AG20443 (cell line): ENCODE measurements at regions not wholly inside any gene's neighbourhood (a gene's known extent, or its start where the extent isn't known, plus 50 kb on each side); places are given as distances from the start of the nearest gene placed in this dataset.
"Not testable (repeated sequence)": the region's sequence is repeated elsewhere in the genome, so short reads cannot be mapped to it uniquely, and the experiment has no call there.

Source experiments
- DNase-seq: peaks from one replicate; pipeline ENCODE4 v3.0.0; 2012; ENCODE audit warnings: low spot score, mixed read lengths

DNA sequence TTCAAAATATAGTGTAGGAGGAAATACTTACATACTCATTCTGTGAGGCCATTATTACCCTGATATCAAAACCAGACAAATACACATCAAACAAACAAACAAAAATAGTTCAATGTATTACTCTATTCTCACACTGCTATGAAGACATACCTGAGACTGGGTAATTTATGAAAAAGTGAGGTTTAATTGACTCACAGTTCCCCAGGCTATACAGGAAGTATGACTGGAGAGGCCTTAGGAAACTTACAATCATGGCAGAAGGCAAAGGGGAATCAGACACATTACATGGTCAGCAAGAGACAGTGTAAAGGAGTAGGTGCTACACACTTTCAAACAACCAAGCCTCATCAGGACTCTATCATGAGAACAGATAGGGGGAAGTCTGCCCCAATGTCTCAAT lies 1023.2 kb downstream of the TMTC2 start:
- no peak for DNase-seq

DNA sequence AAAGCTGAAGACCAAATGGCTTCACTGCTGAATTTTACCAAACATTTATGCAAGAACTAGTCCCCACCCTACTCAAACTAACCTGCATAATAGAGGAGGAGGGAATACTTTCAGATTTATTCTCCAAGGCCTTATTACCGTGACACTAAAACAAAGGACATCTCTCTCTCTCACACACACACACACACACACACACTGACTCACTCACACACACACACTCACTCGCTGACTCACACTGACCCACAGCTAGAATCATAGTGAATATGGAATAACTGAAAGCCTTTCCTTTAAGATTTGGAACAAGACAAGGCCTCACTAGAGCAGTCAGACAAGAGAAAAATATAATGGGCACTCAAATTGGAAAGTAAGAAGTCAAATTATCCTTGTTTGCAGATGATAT lies 1014.1 kb downstream of the TMTC2 start:
- DNase-seq, result no peak

DNA sequence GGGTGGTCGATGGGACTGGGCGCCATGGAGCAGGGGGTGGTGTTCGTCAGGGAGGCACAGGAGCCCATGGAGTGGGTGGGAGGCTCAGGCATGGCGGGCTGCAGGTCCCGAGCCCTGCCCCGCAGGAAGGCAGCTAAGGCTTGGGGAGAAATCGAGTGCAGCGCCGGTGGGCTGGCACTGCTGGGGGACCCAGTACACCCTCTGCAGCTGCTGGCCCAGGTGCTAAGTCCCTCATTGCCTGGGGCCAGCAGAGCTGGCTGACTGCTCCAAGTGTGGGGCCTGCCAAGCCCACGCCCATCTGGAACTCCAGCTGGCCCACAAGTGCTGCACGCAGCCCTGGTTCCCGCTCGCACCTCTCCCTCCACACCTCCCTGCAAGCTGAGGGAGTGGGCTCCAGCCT lies 1009.6 kb downstream of the TMTC2 start:
- DNase-seq, result not testable (repeated sequence)

DNA sequence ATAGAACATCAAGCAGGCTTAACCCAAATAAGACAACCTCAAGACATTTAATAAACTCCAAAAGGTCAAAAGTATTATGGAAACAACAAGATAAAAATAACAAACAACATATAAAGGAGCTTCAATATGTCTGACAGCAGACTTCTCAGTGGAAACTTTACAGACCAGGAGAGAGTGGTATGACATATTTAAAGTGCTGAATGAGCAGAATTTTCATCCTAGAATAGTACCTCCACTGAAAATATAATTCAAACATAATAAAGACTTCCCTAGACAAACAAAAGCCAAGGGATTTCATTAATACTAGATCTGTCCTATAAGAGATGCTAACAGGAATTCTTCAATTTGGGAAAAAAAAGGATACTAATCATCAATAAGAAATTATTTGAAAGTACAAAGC lies 1005.0 kb downstream of the TMTC2 start:
- no peak for DNase-seq

DNA sequence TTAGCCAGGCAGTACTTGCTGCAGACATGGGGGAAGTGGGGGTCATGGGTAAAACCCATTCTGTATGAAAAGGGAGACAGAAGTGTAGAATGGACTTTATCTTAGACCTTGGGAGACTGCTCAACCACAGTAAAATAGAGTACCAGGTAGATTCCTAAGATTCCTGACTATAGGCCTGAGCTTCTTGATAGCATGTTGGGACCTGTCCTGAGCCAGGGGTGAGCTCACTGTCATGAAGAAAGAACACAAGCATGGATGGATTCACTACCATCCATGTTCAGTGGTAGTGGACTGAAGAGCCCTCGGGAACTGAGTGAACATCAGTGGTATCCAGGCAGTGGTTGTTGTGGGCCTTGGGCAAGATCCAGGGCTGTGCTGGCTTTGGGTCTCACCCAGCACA lies 1003.8 kb downstream of the TMTC2 start:
- DNase-seq, result no peak

DNA sequence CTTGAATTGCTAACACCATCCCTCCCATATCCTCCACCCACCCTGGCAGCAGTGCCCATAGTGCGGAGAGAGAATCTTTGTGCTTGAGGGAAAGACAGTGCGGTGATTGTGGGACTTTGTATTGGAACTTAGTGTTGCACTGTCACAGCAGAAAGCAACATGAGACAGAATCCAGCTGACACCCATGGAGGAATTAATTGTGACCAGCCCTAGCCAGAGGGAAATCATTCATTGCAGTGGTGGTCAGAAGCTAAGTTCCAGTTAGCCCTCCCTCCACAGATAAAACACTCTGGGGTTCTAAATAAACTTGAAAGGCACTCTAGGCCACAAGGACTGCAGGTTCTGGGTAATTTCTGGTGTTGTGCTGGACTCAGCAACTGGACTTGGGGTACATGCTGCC lies 1002.6 kb downstream of the TMTC2 start:
- DNase-seq, result no peak

DNA sequence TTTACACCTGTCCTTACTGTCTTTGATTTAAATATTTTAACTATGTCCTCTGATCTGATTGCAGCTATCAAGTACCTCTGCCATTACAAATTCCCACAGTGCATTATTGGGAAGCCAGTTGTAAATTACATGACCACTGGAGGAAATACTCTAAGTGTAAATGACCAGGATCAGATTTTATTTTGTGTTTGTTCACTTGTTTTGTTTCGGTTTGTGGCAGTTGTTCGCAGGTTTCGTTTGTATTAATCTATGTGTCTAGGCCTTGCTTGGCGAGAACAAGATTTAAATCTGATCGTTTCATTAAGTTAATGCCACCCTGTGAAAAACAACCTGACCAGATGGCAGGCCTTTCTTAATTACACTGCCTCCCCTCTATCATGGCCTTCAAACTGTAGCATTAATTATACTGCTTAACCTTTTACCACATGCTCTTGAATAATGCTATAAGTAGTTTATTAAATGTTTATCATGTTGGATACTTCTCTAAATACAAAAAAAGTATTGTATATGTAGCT lies 990.1 kb downstream of the TMTC2 start:
- no peak for DNase-seq

DNA sequence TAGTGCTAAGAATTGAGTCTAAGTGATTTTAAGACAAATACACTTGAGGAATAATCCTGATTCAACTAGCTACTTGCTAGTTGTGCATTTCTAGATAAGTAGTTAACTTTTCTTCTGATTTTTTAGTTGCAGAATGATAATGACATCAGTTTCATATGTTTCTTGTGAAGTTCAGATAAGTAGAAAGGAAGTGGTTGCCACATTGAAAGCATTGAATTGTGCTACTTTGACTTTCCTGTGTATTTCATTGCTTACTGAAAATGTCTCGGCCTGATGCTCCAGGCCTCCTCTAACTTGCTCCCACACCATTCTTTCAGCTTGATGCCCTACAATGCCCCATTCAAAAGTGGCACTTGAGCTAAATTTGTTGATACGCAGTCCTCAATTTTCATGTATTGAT lies 980.0 kb downstream of the TMTC2 start:
- DNase-seq, result no peak

DNA sequence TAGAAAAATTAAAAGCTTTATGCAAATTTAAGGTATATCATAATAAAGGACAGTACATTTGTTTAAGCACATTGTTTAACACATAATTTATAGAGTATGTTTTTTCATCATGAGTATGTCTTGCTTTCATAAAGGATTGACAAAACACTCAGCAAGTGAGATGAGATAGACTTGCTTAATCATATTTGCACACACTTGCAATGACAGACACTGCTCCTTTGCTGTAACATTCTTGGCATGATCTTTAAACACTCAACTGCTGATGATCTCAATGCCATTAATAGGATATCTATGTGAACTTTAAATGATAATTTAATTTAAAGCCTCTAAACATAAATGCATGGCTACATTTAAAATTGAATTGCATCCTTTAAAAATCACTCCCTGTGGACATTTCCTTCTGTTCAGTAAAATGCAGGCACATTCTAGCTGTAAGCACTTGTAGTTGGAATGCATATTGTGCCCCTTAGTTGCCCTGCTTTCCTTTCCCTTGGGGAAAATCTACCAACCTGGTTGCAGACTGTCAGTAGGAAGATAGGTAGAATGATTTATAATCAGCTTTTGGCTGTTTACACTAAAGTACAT lies 979.0 kb downstream of the TMTC2 start:
- DNase-seq, result no peak

DNA sequence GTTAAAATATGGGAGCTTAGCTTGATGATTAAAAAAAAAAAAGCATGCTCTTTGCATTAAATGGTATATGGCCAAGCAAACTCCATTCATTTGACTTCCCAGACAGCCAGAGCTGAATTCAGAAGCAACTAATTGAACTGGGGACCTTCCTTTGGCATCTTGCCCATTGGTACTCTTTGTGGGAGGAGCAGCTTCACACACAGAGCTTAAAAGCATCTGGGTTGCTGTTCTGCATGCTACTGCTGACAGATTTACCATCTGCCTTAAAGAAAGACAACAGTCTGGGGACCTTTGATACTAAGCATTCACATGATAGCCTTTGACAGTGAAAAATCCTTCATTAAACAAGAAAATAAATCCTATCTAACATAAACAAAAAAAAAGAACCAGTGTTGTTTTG lies 977.9 kb downstream of the TMTC2 start:
- DNase-seq, result no peak

DNA sequence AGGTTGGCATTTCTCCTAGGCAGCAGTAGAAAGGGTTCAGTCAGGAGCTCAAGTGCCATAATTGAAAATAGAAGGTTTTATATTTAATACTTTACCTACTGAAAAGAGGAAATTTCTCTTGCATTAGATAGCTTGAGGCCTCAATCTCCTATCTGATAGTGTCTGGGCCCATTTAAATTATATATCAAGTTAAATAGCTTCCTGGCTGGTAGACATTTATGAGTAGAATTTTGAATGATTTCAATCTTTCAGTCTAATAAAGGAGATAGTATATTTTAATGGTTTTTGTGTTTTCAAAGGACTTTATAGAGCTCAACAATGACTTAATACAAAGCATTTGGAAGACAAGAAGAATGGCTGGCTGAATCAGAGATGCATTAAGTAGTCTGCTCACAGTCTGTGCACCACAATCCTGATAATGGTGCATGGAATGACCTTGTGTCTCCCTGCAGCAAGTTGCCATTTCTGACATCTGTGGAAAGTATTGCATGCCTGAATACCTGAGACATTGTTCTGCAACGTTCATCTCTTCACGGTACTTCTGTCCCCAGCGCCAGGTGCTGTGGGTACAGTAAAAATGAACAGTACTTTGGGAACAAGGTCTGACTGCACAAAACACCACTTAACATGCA lies 974.1 kb downstream of the TMTC2 start:
- DNase-seq, result no peak

DNA sequence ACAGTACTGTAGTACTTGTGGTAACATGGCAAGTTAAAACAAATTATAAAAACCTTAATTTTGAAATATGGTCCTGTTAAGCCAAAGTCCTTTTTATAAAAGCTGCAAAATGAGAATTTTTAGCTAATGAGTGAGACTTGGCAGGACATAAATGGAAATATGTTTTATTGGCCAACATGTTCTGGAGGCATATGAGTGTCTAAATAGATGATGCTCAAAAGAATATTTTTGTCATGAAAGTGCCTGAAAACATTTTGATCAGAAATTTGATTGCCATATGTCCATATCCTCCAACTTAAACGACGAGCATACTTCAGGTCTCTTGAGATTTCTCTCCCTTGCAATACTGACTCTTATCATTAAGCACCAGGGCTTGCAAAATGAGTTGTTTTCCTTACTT lies 972.6 kb downstream of the TMTC2 start:
- DNase-seq, result no peak

DNA sequence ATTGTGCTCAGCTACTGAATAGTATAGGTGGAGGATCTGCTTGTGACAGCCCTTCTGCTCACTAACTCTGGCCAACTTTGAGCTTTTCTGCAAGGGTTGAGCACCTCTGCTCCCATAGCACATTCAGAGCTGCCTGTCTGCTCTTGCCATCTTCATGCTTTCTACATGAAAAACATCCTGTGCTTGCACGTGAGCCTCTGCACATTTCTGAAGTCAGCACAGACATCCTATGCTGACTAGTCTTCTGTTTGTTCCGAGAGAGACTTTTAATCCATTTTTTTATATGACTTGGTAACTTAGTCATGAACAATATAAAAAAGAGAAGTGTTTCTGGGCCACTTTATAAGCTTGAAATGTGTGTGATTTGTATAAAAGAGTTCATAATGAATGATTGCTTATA lies 969.3 kb downstream of the TMTC2 start:
- no peak for DNase-seq

DNA sequence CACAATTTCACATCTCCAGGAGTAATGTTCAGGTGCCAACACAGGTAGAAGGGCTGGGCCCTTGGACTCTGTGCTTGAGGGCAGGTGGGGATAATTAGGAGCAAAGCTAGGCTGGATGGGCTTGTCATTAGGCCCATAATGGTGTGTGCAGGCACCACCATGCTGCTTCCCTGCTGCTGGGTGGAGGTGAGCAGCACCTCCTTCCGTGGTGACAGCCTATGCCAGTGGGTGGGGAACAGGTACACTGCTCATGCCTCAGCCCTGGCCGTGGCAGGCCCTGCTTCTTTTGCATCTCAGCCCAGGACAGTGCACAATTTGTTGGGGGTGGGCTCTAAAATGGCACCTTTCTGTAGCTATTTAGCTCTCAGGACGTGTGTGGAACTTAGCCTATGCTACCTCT lies 955.5 kb downstream of the TMTC2 start:
- DNase-seq, result no peak

DNA sequence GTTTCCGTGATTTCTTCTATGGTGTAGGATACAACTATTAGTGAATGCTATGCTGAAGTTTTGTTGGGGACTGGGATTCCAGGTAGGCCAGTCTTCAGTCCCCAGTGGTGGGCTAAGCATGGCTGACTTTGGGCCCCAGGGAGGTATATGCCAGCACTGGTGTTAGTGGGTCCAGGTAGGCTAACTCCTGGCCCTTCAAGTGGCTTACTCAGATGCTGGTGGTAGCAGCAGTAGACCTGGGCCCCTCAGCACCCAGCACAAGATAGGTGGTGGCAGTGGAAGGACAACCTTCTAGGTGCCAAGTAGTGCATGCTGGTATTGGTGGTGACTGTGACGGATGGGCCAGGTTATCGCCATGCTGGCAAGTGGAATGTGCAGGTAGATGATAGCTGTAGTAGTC lies 955.1 kb downstream of the TMTC2 start:
- DNase-seq, result no peak

DNA sequence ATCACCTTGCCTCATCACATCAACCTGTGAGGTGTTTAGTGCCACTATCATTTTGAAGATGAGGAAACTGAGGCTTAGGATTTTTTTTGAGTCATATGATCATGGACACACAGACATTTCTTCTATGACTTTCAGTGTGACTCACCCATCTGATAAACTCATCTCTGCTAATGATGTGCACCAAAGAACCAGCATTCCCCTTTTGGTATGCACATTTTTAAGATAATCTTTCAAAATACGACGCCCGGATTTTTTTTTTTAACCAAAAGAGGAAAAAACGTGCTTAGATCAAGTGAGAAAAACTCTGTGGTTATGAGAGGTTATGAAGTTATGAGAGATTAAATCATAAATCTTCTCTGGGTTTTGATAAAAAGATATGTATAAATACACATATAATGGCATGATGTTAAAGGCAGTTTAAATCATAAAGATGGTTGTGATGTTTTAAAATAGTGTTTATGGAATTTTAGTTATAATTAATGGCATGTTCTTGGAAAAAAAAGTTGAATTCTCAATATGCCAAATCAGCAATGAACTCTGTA lies 948.1 kb downstream of the TMTC2 start:
- no peak for DNase-seq

DNA sequence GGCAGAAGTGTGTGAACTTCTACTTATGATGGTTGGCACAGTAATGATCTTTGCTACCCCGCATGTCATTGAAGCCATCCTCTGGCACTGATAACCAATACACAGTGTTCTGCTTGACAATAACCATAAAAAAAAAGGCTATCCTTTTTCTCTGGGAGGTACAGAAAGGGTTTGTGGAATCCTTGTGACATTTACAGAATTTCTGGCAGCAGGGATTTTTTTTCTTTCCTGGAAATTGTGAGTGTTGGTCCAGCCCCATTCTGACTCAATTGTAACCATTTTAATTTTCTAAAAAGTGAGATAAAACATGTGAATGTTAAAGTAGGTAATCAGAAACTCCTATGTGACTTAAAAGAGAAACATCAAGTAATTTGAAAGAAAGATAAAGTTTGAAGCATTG lies 943.8 kb downstream of the TMTC2 start:
- no peak for DNase-seq

DNA sequence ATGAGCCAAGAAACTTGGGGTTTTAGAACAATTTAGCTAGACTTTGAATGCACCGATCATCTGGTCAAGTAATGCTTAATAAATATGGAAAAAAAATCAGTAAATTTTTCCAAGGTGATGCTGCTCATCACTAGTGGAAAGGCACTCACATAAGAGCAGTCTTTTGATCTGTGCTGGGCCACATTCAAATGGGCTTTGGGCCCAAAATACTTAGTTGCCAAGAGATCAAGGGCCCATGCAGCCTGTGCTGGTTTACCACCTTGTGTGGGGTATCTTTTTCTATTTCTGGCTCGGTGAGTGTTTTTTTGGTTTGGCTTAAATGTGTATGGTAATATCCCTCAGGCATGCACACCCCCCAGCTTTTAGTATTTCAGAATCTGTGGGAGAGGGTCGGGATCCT lies 943.2 kb downstream of the TMTC2 start:
- DNase-seq, result no peak

DNA sequence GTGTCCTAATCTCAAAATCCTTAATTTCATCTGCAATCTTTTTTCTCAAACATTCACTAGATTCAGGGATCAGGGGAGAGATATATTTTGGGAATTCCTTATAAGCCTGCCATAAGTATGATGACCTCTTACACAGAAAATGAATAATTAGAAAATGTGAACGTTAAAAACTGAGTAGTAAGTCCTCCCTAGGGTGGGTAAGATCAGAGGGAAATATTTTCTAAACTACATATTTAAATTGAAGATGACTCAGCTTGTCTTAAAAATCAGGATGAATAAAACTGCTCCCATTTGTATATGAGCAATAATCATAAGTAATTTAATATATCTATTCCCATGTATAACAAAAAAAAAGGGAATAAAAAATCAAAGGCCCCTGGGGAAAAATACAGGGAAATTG lies 935.5 kb downstream of the TMTC2 start:
- DNase-seq, result no peak

DNA sequence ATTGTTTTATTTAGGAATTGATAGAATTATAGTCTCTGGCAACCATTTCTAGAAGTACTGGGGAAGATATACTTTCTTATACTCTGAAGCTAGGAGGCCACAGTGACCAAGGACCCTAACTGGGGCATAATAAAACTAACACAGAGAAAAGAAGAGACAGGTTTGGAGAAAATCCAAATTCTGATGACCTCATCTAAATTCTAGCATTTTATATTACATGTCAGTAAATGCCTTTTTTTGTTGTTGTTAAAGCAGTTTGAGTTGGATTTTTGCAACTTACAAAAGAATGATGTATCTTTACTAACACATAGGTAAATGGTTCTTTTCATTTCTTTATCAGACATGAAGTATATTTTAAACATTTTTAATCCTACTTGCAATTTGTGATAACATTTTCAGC lies 933.3 kb downstream of the TMTC2 start:
- DNase-seq, result no peak

DNA sequence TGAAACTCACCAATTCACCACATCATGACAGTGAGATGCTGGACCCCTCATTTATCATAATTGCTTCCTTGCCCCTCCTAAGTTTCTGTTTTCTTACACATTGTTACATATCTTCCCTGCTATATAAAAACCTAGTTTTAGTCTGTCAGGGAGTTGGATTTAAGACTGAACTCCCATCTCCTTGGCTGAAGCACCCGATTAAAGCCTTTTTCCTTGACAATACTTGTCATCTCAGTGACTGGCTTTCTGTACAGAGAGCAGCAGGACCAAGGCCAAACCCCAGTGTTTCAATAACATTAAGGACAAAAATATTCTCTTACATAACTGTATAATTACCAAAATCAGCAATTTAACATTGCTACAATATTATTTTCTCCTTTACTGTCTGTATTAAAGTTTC lies 928.4 kb downstream of the TMTC2 start:
- no peak for DNase-seq

DNA sequence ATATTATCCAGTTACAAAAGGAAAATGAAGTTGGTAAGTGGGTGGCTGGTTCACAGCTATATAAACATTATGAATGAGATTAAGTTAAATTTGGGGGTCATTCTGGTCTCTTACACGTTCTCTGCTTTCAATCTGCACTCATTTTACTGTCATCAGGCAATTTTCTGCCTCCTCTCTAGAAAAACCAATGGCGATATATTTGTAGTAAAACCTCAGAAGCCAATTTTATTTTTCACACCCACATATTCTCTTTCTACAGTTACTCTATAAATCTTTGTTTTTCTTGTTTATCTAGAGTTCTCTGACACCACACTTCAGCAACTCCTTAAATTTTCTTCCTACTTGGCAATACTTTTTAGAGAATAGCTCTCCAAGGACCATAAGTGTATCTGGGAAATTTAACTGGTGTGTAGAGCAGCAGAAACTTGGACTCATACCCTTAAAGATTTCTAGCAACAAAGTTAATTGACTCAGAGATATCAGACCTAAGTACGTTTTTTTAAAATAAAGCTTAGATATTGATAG lies 926.9 kb downstream of the TMTC2 start:
- no peak for DNase-seq

DNA sequence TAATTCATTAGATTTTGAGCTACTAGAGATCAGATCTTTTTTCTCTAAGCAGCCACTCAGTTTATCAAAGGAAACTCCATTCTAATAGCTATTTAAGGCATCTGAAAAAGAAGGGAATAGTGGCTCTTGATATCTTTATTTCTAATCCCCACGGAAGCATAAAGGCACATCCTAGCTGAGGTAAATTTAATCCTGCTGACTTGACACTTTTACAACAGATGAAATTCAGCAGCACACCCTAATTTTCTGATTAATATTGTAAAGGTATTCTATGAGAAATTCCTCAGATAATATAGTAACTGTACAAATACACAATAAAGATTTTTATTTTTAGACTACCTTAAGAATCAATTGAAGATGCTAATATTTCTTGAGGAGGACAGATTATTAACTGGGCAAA lies 916.4 kb downstream of the TMTC2 start:
- no peak for DNase-seq

DNA sequence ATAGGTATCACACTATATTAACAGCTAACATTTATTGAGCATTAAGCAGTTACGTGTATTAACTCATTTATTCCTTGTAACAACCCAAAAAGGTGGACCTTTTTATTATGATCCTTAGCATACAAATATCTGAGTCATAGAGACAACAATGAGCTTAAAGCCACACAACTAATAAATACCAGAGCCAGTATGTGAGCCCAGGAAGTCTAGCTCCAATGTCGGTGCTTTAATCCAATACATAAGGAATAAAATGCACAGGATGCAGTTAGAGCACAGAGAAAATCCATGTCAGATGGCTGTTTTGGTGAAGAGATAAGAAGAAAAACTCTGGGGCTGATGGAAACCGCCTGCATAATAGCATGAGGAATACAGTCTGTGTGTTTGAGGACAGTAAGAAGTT lies 888.6 kb downstream of the TMTC2 start:
- DNase-seq, result no peak
